Mesenchymal stem cell (in vitro differentiated cells and primary cell): ENCODE measurements at regions not wholly inside any gene's neighbourhood (a gene's known extent, or its start where the extent isn't known, plus 50 kb on each side); places are given as distances from the start of the nearest gene placed in this dataset.

Source experiments
- DNase-seq: peaks from one replicate; pipeline ENCODE4 v3.0.0-alpha.2; 2013
- H2AFZ ChIP-seq: one replicate; pipeline ENCODE4 v1.6.1; 2013; ENCODE audit warnings: low read depth, mild to moderate bottlenecking, control low read depth, inconsistent platforms, low read length, moderate library complexity
- H2AK5ac ChIP-seq: 2 replicates; pipeline ENCODE4 v1.6.1; 2013; ENCODE audit warnings: low read length, moderate library complexity, mild to moderate bottlenecking, inconsistent platforms; ENCODE audit not compliant: severe bottlenecking
- H2BK120ac ChIP-seq: one replicate; pipeline ENCODE4 v1.6.1; 2013; ENCODE audit warnings: low read depth, mild to moderate bottlenecking, inconsistent platforms, low read length, moderate library complexity
- H2BK12ac ChIP-seq, 2 experiments: one replicate each; pipeline ENCODE4 v1.6.1; 2013; ENCODE audit warnings: inconsistent platforms in 2 of 2, low read length in 2 of 2, mild to moderate bottlenecking in 2 of 2, moderate library complexity in 2 of 2, control low read depth in 1 of 2
- H2BK15ac ChIP-seq: one replicate; pipeline ENCODE4 v1.6.1; 2013; ENCODE audit warnings: mild to moderate bottlenecking, low read depth, inconsistent platforms; ENCODE audit not compliant: poor library complexity, severe bottlenecking
- H2BK5ac ChIP-seq: 2 replicates; pipeline ENCODE4 v1.6.1; 2013; ENCODE audit warnings: low read depth, mild to moderate bottlenecking, low read length, control low read depth, inconsistent platforms; ENCODE audit not compliant: poor library complexity, severe bottlenecking
- H3K14ac ChIP-seq, 2 experiments: one replicate each; pipeline ENCODE4 v1.6.1; 2013; ENCODE audit warnings: inconsistent platforms in 2 of 2, low read length in 2 of 2, control low read depth in 1 of 2, mild to moderate bottlenecking in 1 of 2, moderate library complexity in 1 of 2
- H3K18ac ChIP-seq, 2 experiments: one replicate each; pipeline ENCODE4 v1.6.1; 2013; ENCODE audit warnings: inconsistent platforms in 2 of 2, low read length in 2 of 2, control low read depth in 1 of 2, low read depth in 1 of 2, mild to moderate bottlenecking in 1 of 2
- H3K23ac ChIP-seq, 2 experiments: one replicate each; pipeline ENCODE4 v1.6.1; 2013; ENCODE audit warnings: inconsistent platforms in 2 of 2, low read length in 2 of 2, mild to moderate bottlenecking in 2 of 2, moderate library complexity in 2 of 2, control low read depth in 1 of 2
- H3K27ac ChIP-seq: 2 replicates; pipeline ENCODE4 v1.5.1; 2013; ENCODE audit warnings: mild to moderate bottlenecking, moderate library complexity, low read length, control low read depth, inconsistent platforms; ENCODE audit not compliant: poor library complexity, severe bottlenecking
- H3K27me3 ChIP-seq, 2 experiments: 2 replicates each; pipeline versions ENCODE4 v1.6.1 to v1.7.0; 2013; ENCODE audit warnings: low read length in 2 of 2, mild to moderate bottlenecking in 2 of 2, moderate library complexity in 2 of 2, control low read depth in 1 of 2, inconsistent platforms in 1 of 2; ENCODE audit not compliant: control insufficient read depth in 1 of 2, insufficient read depth in 1 of 2
- H3K36me3 ChIP-seq, 2 experiments: 2 replicates each; pipeline versions ENCODE4 v1.6.1 to v1.7.0; 2013; ENCODE audit warnings: low read length in 2 of 2, control low read depth in 1 of 2, inconsistent platforms in 1 of 2, low read depth in 1 of 2, mild to moderate bottlenecking in 1 of 2; ENCODE audit not compliant: insufficient read depth in 2 of 2, control insufficient read depth in 1 of 2
- H3K4ac ChIP-seq, 2 experiments: one replicate each; pipeline ENCODE4 v1.6.1; 2013; ENCODE audit warnings: inconsistent platforms in 2 of 2, low read length in 2 of 2, mild to moderate bottlenecking in 2 of 2, moderate library complexity in 2 of 2, control low read depth in 1 of 2, low read depth in 1 of 2
- H3K4me1 ChIP-seq: 2 replicates; pipeline ENCODE4 v1.6.1; 2013; ENCODE audit warnings: low read depth, low read length, control low read depth; ENCODE audit not compliant: control insufficient read depth, insufficient read depth
- H3K4me2 ChIP-seq: 2 replicates; pipeline ENCODE4 v1.6.1; 2013; ENCODE audit warnings: low read length, mild to moderate bottlenecking, inconsistent platforms; ENCODE audit not compliant: poor library complexity, severe bottlenecking
- H3K4me3 ChIP-seq, 2 experiments: 2 replicates each; pipeline versions ENCODE4 v1.5.1 to v1.7.0; 2013; ENCODE audit warnings: low read length in 2 of 2, mild to moderate bottlenecking in 2 of 2, control low read depth in 1 of 2, low read depth in 1 of 2; ENCODE audit not compliant: insufficient read depth in 1 of 2
- H3K79me1 ChIP-seq: replicated peaks from 2 replicates; pipeline ENCODE4 v1.6.1; 2013; ENCODE audit warnings: mild to moderate bottlenecking, control low read depth, low read length, inconsistent platforms; ENCODE audit not compliant: poor library complexity, severe bottlenecking
- H3K9ac ChIP-seq: 2 replicates; pipeline ENCODE4 v1.7.0; 2013; ENCODE audit warnings: mild to moderate bottlenecking, low read length, moderate library complexity
- H3K9me3 ChIP-seq: 2 replicates; pipeline ENCODE4 v1.7.0; 2013; ENCODE audit warnings: mild to moderate bottlenecking, low read length; ENCODE audit not compliant: control insufficient read depth
- H4K8ac ChIP-seq: one replicate; pipeline ENCODE4 v1.6.1; 2013; ENCODE audit warnings: inconsistent platforms, mild to moderate bottlenecking, low read length, moderate library complexity
- H4K91ac ChIP-seq: one replicate; pipeline ENCODE4 v1.6.1; 2013; ENCODE audit warnings: mild to moderate bottlenecking, low read length, inconsistent platforms
- WGBS: methylation state at CpG from one replicate; pipeline ENCODE4 v1.1.7; 2013; ENCODE audit warnings: mixed read lengths; 5-methylcytosine and 5-hydroxymethylcytosine counted together

- Histone ChIP-seq H3K4me3 (no peak overlapping the region), H3K23ac (no peak overlapping the region), H4K91ac (no peak overlapping the region), H2BK5ac (no peak overlapping the region), H3K4me1 (no peaks in the 10 kb centered on the region), H2BK15ac (no peak overlapping the region), H3K9ac (peak overlapping the region; percentile 65), H3K4ac (no peak overlapping the region), H3K27ac (no peak overlapping the region), H2AFZ (no peak overlapping the region), H3K36me3 (no peaks in the 10 kb centered on the region), H4K8ac (no peak overlapping the region), H3K79me1 (no peaks in the 10 kb centered on the region), H3K27me3 (no peaks in the 10 kb centered on the region), H3K9me3 (no peaks in the 10 kb centered on the region), H2BK120ac (no peak overlapping the region), H3K14ac (no peak overlapping the region), H2AK5ac (no peak overlapping the region), H3K4me2 (no peak overlapping the region), H3K18ac (no peak overlapping the region), H2BK12ac (no peak overlapping the region)
- peak; percentile 56 for DNase-seq
- WGBS = 0% methylated on average over 2 of the region's 5 CpGs
These were observed 216.8 kb downstream of the GJA1 start for GRCh38 chr6:121652223-121652622.

GRCh38 chr6:121652726-121653623, 217.5 kb downstream of the GJA1 start:
- Histone ChIP-seq H2BK120ac (no peak overlapping the region), H3K9me3 (no peaks in the 10 kb centered on the region), H3K36me3 (no peaks in the 10 kb centered on the region), H4K91ac (no peak overlapping the region), H3K4me2 (no peak overlapping the region), H3K27me3 (no peaks in the 10 kb centered on the region), H2BK12ac (no peak overlapping the region), H4K8ac (no peak overlapping the region), H2BK5ac (no peak overlapping the region), H3K14ac (no peak overlapping the region), H3K18ac (no peak overlapping the region), H2BK15ac (no peak overlapping the region), H2AK5ac (no peak overlapping the region), H2AFZ (no peak overlapping the region), H3K4me3 (no peak overlapping the region), H3K79me1 (no peaks in the 10 kb centered on the region), H3K4ac (no peak overlapping the region), H3K4me1 (no peaks in the 10 kb centered on the region), H3K27ac (no peak overlapping the region), H3K9ac (peak overlapping the region; percentile 65), H3K23ac (no peak overlapping the region)
- 1% methylated on average over 3 of the region's 7 CpGs for WGBS
- peak; percentile 94 for DNase-seq

- peak overlapping the region; percentile 10 to 90 for H3K4ac ChIP-seq
- H3K9me3 ChIP-seq = no peaks in the 10 kb centered on the region
- no peak overlapping the region for H2BK15ac ChIP-seq
- peak overlapping the region; percentile 79 for H4K91ac ChIP-seq
- no peak overlapping the region for H2AFZ ChIP-seq
- peak overlapping the region in 1 of 2 experiments; percentile 95 for H3K14ac ChIP-seq
- H3K27me3 ChIP-seq = no peaks in the 10 kb centered on the region
- no peak overlapping the region for H2BK5ac ChIP-seq
- H3K9ac ChIP-seq = peak overlapping the region; percentile 33
- H3K79me1 ChIP-seq = no peaks in the 10 kb centered on the region
- no peak overlapping the region for H2AK5ac ChIP-seq
- peak overlapping the region; percentile 56 for H2BK120ac ChIP-seq
- H2BK12ac ChIP-seq = peak overlapping the region; percentile 32 to 100
- H3K4me1 ChIP-seq = no peaks in the 10 kb centered on the region
- H3K36me3 ChIP-seq = no peaks in the 10 kb centered on the region
- DNase-seq = no peak
- H3K4me2 ChIP-seq = no peak overlapping the region
- no peak overlapping the region for H3K27ac ChIP-seq
- H3K23ac ChIP-seq = no peak overlapping the region
- no peak overlapping the region for H3K4me3 ChIP-seq
- H4K8ac ChIP-seq = no peak overlapping the region
- 90% methylated on average over 9 of the region's 11 CpGs for WGBS
- H3K18ac ChIP-seq = peak overlapping the region; percentile 95 to 97
These were observed 218.2 kb downstream of the GJA1 start for GRCh38 chr6:121653624-121654008.

GRCh38 chr6:121657972-121658371, 222.5 kb downstream of the GJA1 start:
- H3K27ac ChIP-seq = no peak overlapping the region
- no peak overlapping the region for H3K18ac ChIP-seq
- no peak overlapping the region for H2AK5ac ChIP-seq
- H2BK12ac ChIP-seq = no peak overlapping the region
- H3K4me2 ChIP-seq = no peak overlapping the region
- no peak overlapping the region for H2BK15ac ChIP-seq
- no peak overlapping the region for H3K14ac ChIP-seq
- no peak for DNase-seq
- H2BK120ac ChIP-seq = no peak overlapping the region
- H3K23ac ChIP-seq = no peak overlapping the region
- no peaks in the 10 kb centered on the region for H3K9me3 ChIP-seq
- no peak overlapping the region for H4K91ac ChIP-seq
- H2BK5ac ChIP-seq = no peak overlapping the region
- H3K36me3 ChIP-seq = no peaks in the 10 kb centered on the region
- no peak overlapping the region for H4K8ac ChIP-seq
- H3K4ac ChIP-seq = no peak overlapping the region
- no peaks in the 10 kb centered on the region for H3K4me1 ChIP-seq
- no peak overlapping the region for H2AFZ ChIP-seq
- no peaks in the 10 kb centered on the region for H3K79me1 ChIP-seq
- H3K9ac ChIP-seq = no peak overlapping the region
- H3K4me3 ChIP-seq = no peak overlapping the region
- no peaks in the 10 kb centered on the region for H3K27me3 ChIP-seq
